Activated CD4-positive, alpha-beta memory T cell treated with anti-CD3 and anti-CD28 coated beads for 36 hours (primary cell): ENCODE measurements at regions not wholly inside any gene's neighbourhood (a gene's known extent, or its start where the extent isn't known, plus 50 kb on each side); places are given as distances from the start of the nearest gene placed in this dataset.

ENCODE experiments used
- CTCF ChIA-PET: fragments of 350-600 bp; sonication (Branson Sonifier 250); formaldehyde crosslinking; loops from one replicate; lab custom pipeline; 2021; ENCODE audit warnings: antibody characterized with exemption, inconsistent platforms; lab: Charles Lee
- POLR2A ChIA-PET: fragments of 350-600 bp; sonication (Branson Sonifier 250); formaldehyde crosslinking; loops from one replicate; lab custom pipeline; 2021; ENCODE audit warnings: antibody characterized with exemption; lab: Charles Lee
- DNase-seq: peaks from one replicate; pipeline ENCODE4 v3.0.0-alpha.2; 2020
- H3K27ac Mint-ChIP-seq: one replicate; pipeline ENCODE4 v1.8.0; 2021; ENCODE audit warnings: mixed read lengths
- H3K27me3 Mint-ChIP-seq: one replicate; pipeline ENCODE4 v1.8.0; 2021; ENCODE audit warnings: mixed read lengths
- H3K36me3 Mint-ChIP-seq: one replicate; pipeline ENCODE4 v1.8.0; 2021; ENCODE audit warnings: mixed read lengths
- H3K4me1 Mint-ChIP-seq: one replicate; pipeline ENCODE4 v1.8.0; 2021; ENCODE audit warnings: low read depth, mixed read lengths
- H3K4me3 Mint-ChIP-seq: one replicate; pipeline ENCODE4 v1.8.0; 2021; ENCODE audit warnings: mild to moderate bottlenecking, mixed read lengths
- H3K9me3 Mint-ChIP-seq: one replicate; pipeline ENCODE4 v1.8.0; 2021; ENCODE audit warnings: mixed read lengths
- intact Hi-C: fragments of 100-400 bp; cut with micrococcal nuclease; formaldehyde crosslinking; loops from one replicate; pipeline ENCODE4 v1.15.1; 2023

DNA sequence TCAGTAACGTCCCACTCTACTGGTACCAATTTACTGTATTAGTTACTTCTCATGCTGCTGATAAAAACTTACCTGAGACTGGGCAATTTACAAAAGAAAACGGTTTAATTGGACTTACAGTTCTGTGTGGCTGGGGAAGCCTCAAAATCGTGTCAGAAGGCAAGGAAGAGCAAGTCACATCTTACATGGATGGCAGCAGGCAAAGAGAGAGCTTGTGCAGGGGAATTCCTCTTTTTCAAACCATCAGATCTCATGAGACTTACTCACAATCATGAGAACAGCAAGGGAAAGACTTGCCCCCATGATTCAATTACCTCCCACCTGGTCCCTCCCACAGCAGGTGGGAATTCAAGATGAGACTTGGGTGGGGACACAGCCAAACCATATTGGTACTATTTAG lies 908.2 kb upstream of the NR2F2 start:
- Mint-ChIP-seq H3K9me3 (peaks cover 24% of the 10 kb centered on the region), H3K4me3 (no peak overlapping the region), H3K27ac (no peak overlapping the region), H3K36me3 (peaks cover 2% of the 10 kb centered on the region), H3K4me1 (no peaks in the 10 kb centered on the region), H3K27me3 (no peaks in the 10 kb centered on the region)
- CTCF ChIA-PET, result no interaction called here
- no peak for DNase-seq
- intact Hi-C loops, result no loop called here
- POLR2A ChIA-PET, result no interaction called here

DNA sequence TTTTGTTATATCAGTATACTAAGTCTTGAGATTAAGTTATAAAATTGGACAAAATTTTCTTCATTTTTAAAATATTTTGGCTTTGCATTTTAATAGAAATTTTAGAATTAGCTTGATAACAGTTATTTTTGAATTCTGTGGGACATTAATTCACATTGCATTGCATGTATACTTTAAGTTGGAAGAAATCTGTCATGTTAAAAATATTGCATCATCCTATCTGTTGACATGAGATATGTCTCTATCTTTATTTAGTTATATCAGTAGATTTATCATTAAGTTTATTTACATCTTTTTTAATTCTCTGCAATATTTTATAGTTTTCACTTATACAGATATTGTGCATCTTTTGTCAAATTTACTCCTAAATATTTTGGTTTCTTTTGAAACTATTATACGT lies 904.6 kb upstream of the NR2F2 start:
- Mint-ChIP-seq H3K27ac (no peak overlapping the region), H3K27me3 (no peaks in the 10 kb centered on the region), H3K9me3 (peaks cover 17% of the 10 kb centered on the region), H3K4me1 (no peaks in the 10 kb centered on the region), H3K36me3 (peaks cover 2% of the 10 kb centered on the region), H3K4me3 (no peak overlapping the region)
- intact Hi-C loops, result no loop called here
- ChIA-PET POLR2A (no interaction called here), CTCF (no interaction called here)
- DNase-seq, result no peak

DNA sequence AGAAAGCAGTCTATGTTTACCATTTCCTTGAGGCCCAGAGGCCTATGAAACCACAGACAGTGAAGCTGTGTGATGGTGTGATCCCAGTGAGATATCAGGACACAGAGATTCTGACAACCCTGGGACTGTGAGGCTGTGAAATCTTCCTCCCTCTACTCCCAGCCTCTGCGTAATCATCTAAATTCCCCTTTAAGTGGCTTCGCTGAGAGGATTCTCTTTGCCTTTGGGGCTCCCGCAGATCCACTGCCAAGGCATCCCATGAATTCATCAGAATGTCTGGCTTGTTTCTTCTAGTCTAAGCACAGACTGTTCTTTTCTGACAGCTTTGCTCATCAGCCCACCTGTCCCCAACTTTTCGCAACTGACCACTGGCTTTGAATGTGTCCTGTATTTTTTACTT lies 901.2 kb upstream of the NR2F2 start:
- Mint-ChIP-seq H3K4me3 (no peak overlapping the region), H3K36me3 (no peaks in the 10 kb centered on the region), H3K27me3 (no peaks in the 10 kb centered on the region), H3K27ac (no peak overlapping the region), H3K9me3 (peaks cover 5% of the 10 kb centered on the region), H3K4me1 (no peaks in the 10 kb centered on the region)
- DNase-seq, result no peak
- ChIA-PET CTCF (no interaction called here), POLR2A (no interaction called here)
- intact Hi-C loops, result no loop called here

DNA sequence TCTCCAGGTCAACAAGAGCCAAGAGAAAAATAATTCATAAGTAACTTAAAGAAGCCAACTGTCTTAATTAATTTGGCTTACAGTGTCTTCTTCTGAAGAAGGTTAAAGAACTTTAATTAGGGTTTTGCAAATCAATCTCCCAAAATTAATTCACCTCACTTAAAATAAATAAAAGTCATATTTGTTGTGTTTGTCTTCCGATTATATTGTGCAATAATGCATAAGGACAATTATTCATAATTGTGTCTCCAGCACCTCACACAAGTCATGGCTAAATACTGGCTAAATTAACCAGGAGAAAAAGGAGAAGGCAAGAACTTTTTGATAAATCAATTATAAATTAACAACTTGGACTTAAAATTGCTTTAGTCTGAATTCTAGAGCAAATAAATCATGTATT lies 899.0 kb upstream of the NR2F2 start:
- Mint-ChIP-seq H3K36me3 (no peaks in the 10 kb centered on the region), H3K27ac (no peak overlapping the region), H3K9me3 (peaks cover 4% of the 10 kb centered on the region), H3K4me1 (no peaks in the 10 kb centered on the region), H3K27me3 (no peaks in the 10 kb centered on the region), H3K4me3 (no peak overlapping the region)
- ChIA-PET POLR2A (no interaction called here), CTCF (no interaction called here)
- intact Hi-C loops, result no loop called here
- no peak for DNase-seq

DNA sequence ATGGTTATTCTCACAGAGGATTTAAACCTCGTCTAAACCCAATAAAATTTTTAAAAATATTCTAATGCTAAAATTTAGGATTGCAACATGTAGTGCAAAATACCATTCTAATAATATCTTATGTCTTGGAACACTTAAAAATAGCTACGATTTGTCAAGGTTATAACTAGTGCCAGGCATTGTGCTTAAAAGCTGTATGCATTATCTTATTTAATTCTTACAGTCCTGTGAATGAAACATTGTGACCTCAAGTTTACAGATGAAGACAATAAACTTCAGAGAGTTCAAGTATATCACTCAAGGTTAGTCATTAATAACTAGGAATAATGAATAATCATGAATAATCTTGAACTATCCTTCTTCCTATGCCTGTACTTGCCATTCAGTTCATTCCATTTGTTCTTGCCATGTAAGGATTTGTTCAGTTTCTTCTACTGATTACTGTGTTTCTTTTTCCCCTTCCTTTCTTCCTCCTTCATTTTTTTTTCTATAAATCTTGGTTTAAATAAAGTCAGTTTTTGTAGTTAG lies 897.6 kb upstream of the NR2F2 start:
- CTCF ChIA-PET, result no interaction called here
- Mint-ChIP-seq H3K4me3 (no peak overlapping the region), H3K27me3 (no peaks in the 10 kb centered on the region), H3K36me3 (no peaks in the 10 kb centered on the region), H3K4me1 (no peaks in the 10 kb centered on the region), H3K9me3 (no peaks in the 10 kb centered on the region), H3K27ac (no peak overlapping the region)
- DNase-seq, result no peak
- intact Hi-C loops, result no loop called here
- POLR2A ChIA-PET, result no interaction called here

DNA sequence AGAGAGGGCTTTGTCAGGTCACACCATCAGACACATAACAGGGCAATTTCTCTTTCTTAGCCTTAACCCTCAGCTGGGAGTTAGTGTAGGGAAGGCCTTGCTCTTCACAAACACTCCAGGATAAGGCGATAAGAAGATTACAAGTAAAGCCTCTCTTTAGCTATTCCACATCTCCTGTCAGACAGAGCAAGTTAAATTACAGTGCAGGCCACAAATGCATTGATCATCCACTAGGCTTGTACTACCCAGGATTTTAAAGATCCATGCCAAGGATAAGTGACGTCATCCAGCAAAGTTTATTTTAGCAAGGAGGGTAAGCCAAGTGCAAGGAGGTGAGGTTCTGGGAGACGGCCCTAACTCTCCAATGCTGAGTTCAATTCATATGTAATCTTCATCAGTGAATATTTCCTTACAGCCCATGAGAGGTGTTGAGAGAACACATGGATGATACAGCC lies 890.6 kb upstream of the NR2F2 start:
- DNase-seq, result no peak
- intact Hi-C loops, result no loop called here
- H3K27me3 Mint-ChIP-seq, result no peaks in the 10 kb centered on the region
- no peaks in the 10 kb centered on the region for H3K4me1 Mint-ChIP-seq
- no peaks in the 10 kb centered on the region for H3K9me3 Mint-ChIP-seq
- ChIA-PET CTCF (no interaction called here), POLR2A (no interaction called here)
- no peaks in the 10 kb centered on the region for H3K36me3 Mint-ChIP-seq
- no peak overlapping the region for H3K4me3 Mint-ChIP-seq
- no peak overlapping the region for H3K27ac Mint-ChIP-seq

DNA sequence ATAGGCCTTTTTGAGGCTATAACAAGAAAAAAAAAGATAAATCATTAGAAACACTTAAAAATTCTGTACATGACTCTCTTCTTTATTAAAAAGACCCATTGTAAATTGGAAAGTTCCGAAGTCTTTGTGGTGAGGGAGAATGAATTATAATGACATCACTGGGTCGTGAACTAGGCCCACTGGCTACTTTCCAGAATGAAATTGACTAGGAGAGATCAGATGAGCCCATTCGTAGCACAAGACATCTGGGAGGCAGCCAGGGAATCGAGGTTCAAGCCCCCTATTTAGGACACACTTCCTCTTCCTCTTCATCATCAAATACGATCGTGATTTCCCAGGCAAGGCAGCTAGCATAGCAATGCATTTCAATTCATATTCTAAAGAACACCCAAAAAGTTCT lies 889.8 kb upstream of the NR2F2 start:
- no peaks in the 10 kb centered on the region for H3K27me3 Mint-ChIP-seq
- ChIA-PET CTCF (no interaction called here), POLR2A (no interaction called here)
- intact Hi-C loops, result no loop called here
- no peak overlapping the region for H3K4me3 Mint-ChIP-seq
- H3K36me3 Mint-ChIP-seq, result no peaks in the 10 kb centered on the region
- no peaks in the 10 kb centered on the region for H3K9me3 Mint-ChIP-seq
- H3K27ac Mint-ChIP-seq, result no peak overlapping the region
- DNase-seq, result no peak
- no peaks in the 10 kb centered on the region for H3K4me1 Mint-ChIP-seq

DNA sequence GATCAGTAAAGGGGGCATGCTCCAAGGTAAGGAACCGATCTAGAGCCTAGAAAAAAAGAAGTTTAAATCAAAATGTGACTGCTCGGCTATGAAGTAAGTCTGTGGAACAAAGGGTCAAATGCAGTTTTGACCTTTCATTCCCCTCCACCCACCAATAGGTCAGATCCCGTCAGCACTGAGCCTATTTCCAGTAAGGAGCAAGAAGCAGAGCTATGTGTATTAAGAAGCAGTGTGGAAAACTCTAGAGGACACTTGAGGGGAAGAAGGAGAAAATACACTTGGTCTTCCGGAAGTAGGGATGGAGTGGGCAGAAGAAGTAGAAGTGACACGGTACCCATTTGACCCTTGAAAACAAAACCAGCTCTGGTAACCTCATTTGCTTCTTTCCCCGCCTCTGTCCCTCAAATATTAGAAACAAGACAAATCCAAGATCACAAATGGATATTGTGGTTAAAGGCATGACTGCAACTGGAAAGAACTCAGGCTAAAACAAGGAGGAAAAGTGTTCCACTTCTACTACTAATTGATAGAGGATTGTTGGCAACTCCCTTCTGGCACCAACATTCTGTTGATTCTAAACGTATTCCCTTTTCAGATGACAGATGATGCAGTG lies 888.3 kb upstream of the NR2F2 start:
- Mint-ChIP-seq H3K36me3 (peaks cover 2% of the 10 kb centered on the region), H3K4me1 (peaks cover 11% of the 10 kb centered on the region), H3K9me3 (peaks cover 3% of the 10 kb centered on the region), H3K4me3 (no peak overlapping the region), H3K27ac (no peak overlapping the region), H3K27me3 (no peaks in the 10 kb centered on the region)
- POLR2A ChIA-PET, result no interaction called here
- intact Hi-C loops, result no loop called here
- DNase-seq, result no peak
- CTCF ChIA-PET, result no interaction called here

DNA sequence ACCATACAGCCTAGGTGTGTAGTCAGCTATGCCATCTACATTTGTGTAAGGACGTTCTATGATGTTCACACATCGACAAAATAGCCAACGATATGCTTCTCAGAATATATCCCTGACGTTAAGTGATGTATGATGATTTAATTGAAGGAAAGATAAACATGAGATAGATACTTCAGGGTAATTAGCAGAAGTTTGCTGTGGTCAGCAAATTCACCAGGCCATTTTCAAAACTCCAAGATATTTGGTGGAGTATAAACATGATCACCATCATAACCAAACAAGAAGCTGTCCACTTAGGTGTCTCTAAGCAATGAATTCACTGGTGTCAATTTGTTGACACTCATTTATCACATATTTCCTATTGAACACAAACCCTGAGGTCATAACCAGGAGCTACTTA lies 885.6 kb upstream of the NR2F2 start:
- H3K27me3 Mint-ChIP-seq, result no peaks in the 10 kb centered on the region
- DNase-seq, result no peak
- H3K4me1 Mint-ChIP-seq, result peaks cover 14% of the 10 kb centered on the region
- ChIA-PET POLR2A (no interaction called here), CTCF (no interaction called here)
- H3K27ac Mint-ChIP-seq, result no peak overlapping the region
- no peak overlapping the region for H3K4me3 Mint-ChIP-seq
- H3K36me3 Mint-ChIP-seq, result peaks cover 2% of the 10 kb centered on the region
- intact Hi-C loops, result no loop called here
- H3K9me3 Mint-ChIP-seq, result peaks cover 3% of the 10 kb centered on the region

DNA sequence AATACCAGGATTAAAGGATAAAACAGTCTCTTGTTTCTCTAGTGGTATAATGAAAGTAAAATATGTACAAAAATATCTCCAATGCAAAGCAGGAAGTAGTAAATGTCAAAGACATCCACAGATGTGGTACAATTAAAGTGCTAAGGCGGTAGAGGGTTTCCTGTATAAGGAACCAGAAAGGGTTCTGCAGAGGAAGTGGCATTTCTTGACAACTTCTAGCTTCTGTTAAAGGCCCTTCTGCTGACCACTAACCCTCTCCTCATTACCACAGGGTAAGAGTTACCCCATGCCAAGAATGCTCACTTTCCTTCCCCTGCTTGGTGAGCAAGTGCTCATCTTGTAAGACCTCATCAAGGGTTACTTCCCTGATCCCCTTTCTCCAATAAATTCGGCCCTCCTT lies 883.6 kb upstream of the NR2F2 start:
- Mint-ChIP-seq H3K27me3 (no peaks in the 10 kb centered on the region), H3K27ac (no peak overlapping the region), H3K4me3 (no peak overlapping the region), H3K9me3 (peaks cover 3% of the 10 kb centered on the region), H3K36me3 (peaks cover 2% of the 10 kb centered on the region), H3K4me1 (peaks cover 14% of the 10 kb centered on the region)
- DNase-seq, result no peak
- intact Hi-C loops, result no loop called here
- ChIA-PET POLR2A (no interaction called here), CTCF (no interaction called here)

DNA sequence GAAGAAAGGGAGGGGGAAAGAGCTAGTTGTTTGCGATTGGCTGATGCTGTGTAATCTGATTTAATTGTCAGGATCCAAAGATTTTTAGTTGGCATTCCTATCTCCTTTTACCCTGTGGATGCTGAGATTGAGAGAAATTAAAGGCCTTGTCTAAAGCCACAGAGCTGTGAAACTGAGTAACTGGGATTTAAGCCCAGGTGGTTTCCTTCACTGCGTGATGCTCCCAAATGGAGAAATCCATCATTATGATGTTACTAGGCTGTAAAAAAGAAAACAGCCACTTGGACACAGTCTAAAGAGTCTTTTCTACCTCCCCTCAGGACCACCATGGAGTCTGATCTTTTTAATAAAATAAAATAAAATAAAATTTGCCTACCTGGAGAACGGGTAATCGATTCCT lies 883.0 kb upstream of the NR2F2 start:
- Mint-ChIP-seq H3K27me3 (no peaks in the 10 kb centered on the region), H3K4me3 (no peak overlapping the region), H3K27ac (no peak overlapping the region), H3K36me3 (peaks cover 2% of the 10 kb centered on the region), H3K9me3 (peaks cover 3% of the 10 kb centered on the region), H3K4me1 (peaks cover 14% of the 10 kb centered on the region)
- intact Hi-C loops, result no loop called here
- POLR2A ChIA-PET, result no interaction called here
- CTCF ChIA-PET, result no interaction called here
- DNase-seq, result no peak

DNA sequence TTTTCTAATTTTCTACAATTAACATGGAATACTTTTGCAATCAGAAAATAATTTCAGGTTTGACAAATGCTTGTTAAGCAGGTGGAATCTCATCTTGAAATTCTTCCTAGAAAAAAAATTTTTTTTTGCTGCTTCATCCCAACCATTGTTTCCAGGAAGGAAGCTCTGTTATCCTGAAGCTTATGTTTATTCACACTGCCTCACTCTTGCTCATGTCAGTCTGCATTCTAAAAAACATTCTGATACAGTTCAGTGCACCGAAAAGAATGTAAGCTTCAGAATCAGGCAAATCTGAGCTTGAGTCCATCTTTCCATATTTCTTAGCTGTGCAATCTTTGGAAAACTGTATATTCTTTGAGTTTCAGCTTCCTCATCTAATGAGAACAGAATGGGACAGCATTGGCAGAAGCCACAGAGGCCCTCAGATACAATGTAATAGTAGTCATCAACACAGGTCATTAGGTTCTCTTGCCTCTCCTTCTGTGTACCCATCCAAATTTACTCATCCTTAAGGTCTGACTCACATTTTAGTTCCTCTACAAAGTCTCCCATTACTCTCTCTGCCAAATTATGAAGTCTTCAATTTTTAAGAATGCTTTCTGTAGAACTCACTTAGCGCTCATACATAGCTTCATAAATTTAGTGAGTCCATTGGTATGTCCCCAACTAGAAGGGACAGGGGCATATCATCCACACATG lies 881.8 kb upstream of the NR2F2 start:
- Mint-ChIP-seq H3K27ac (no peak overlapping the region), H3K4me1 (peaks cover 14% of the 10 kb centered on the region), H3K4me3 (no peak overlapping the region), H3K9me3 (peaks cover 3% of the 10 kb centered on the region), H3K27me3 (no peaks in the 10 kb centered on the region), H3K36me3 (peaks cover 2% of the 10 kb centered on the region)
- CTCF ChIA-PET, result interaction anchor here (0.6 kb wide), 1 partner anchor 55 kb away, joined by 3 read pairs; no protein-coding TSS in a partner anchor
- DNase-seq, result no peak
- POLR2A ChIA-PET, result no interaction called here
- intact Hi-C loops, result no loop called here

DNA sequence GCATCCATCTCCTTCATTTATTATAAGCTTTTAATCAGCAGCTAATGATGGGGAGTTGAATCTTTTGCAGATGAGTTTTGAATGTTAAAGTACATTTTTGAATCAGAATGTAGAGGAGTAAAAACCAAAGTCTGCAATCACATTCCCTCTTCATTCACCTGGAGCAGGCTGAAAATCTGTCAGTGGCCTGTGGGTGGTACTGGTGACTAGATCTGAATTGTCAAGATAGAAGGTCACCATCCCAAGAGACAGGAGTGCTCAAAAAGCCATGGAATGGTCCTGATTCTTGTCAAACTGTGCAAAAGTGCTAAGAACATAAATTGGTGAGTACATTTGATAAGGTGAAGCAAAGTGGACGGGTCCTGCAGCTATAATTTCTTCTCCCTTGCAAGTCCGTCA lies 881.3 kb upstream of the NR2F2 start:
- H3K4me1 Mint-ChIP-seq, result peaks cover 14% of the 10 kb centered on the region
- no peak for DNase-seq
- H3K27me3 Mint-ChIP-seq, result no peaks in the 10 kb centered on the region
- H3K36me3 Mint-ChIP-seq, result peaks cover 2% of the 10 kb centered on the region
- CTCF ChIA-PET, result no interaction called here
- no peak overlapping the region for H3K27ac Mint-ChIP-seq
- no peak overlapping the region for H3K4me3 Mint-ChIP-seq
- intact Hi-C loops, result no loop called here
- peaks cover 3% of the 10 kb centered on the region for H3K9me3 Mint-ChIP-seq
- POLR2A ChIA-PET, result no interaction called here
